Activated CD4-positive, alpha-beta memory T cell treated with anti-CD3 and anti-CD28 coated beads, Interleukin-2, amount 10 ng/mL, durations not matched to agents 7 days and 5 days (primary cell): ENCODE measurements at regions not wholly inside any gene's neighbourhood (a gene's known extent, or its start where the extent isn't known, plus 50 kb on each side); places are given as distances from the start of the nearest gene placed in this dataset.

Experiments
- CTCF ChIA-PET: fragments of 350-600 bp; sonication (Branson Sonifier 250); formaldehyde crosslinking; loops from one replicate; lab custom pipeline; 2021; ENCODE audit warnings: antibody characterized with exemption, inconsistent platforms; lab: Charles Lee
- POLR2A ChIA-PET: fragments of 350-600 bp; sonication (Branson Sonifier 250); formaldehyde crosslinking; loops from one replicate; lab custom pipeline; 2021; ENCODE audit warnings: antibody characterized with exemption; lab: Charles Lee
- DNase-seq: peaks from one replicate; pipeline ENCODE4 v3.0.0-alpha.2; 2020
- H3K27ac Mint-ChIP-seq: one replicate; pipeline ENCODE4 v1.8.0; 2021; ENCODE audit warnings: mild to moderate bottlenecking, mixed read lengths
- H3K27me3 Mint-ChIP-seq: one replicate; pipeline ENCODE4 v1.8.0; 2021; ENCODE audit warnings: mixed read lengths
- H3K36me3 Mint-ChIP-seq: one replicate; pipeline ENCODE4 v1.8.0; 2021; ENCODE audit warnings: low read depth, mixed read lengths
- H3K4me1 Mint-ChIP-seq: one replicate; pipeline ENCODE4 v1.8.0; 2021; ENCODE audit warnings: mixed read lengths
- H3K4me3 Mint-ChIP-seq: one replicate; pipeline ENCODE4 v1.8.0; 2021; ENCODE audit warnings: mild to moderate bottlenecking, mixed read lengths
- H3K9me3 Mint-ChIP-seq: one replicate; pipeline ENCODE4 v1.8.0; 2021; ENCODE audit warnings: mixed read lengths

DNA sequence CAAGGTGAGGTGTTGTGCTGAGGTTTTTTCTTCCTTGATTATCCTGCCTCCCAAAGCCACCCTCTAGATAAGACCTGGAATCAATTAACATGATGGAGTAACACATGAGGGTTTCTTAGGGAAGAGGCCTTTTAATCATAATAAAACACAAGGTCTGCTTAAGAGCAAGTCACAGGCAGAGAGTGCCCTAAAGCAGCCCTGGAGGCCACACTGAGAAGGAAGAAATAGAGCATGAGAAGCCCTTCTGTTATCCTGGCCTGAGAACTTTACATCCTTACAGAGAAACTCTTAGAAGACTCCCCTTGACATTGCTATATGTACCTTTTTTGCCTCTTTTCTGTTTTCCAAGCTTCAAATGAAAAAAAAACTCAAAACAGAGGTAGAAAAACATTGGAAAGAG, 132.3 kb downstream of the CEP57L1 start:
- H3K9me3 Mint-ChIP-seq, result no peaks in the 10 kb centered on the region
- peaks cover 6% of the 10 kb centered on the region for H3K4me1 Mint-ChIP-seq
- H3K27me3 Mint-ChIP-seq, result no peaks in the 10 kb centered on the region
- no peak overlapping the region for H3K4me3 Mint-ChIP-seq
- POLR2A ChIA-PET, result no interaction called here
- DNase-seq, result no peak
- H3K27ac Mint-ChIP-seq, result no peak overlapping the region
- CTCF ChIA-PET, result no interaction called here
- no peaks in the 10 kb centered on the region for H3K36me3 Mint-ChIP-seq

GRCh38 chr6:109226353-109226752, 131.0 kb downstream of the CEP57L1 start:
- no peaks in the 10 kb centered on the region for H3K36me3 Mint-ChIP-seq
- no peaks in the 10 kb centered on the region for H3K9me3 Mint-ChIP-seq
- H3K4me3 Mint-ChIP-seq, result no peak overlapping the region
- no peak overlapping the region for H3K27ac Mint-ChIP-seq
- no peaks in the 10 kb centered on the region for H3K27me3 Mint-ChIP-seq
- ChIA-PET CTCF (no interaction called here), POLR2A (interaction anchor here (1.1 kb wide), 1 partner anchor 156 kb away, joined by 3 read pairs; the partner anchor contains the start of gene CD164)
- no peak for DNase-seq
- peaks cover 10% of the 10 kb centered on the region for H3K4me1 Mint-ChIP-seq

DNA sequence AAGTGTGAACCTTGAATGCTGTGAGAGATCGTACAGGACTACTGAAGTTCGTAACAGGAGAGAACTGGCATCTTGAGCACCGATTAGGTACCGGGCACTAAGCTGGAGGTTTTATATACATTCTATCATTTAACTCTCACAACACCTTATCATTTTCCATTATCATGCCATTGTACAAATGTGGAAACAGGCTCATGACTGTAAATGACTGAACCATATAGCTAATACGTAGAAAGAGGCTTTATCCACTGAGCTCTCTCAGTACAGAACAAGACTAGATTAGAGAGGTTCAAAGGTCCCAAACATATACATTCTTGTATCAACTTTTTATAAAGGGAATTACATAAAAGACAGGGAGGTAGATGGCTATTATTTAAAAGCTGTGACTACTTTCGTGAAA, 130.6 kb downstream of the CEP57L1 start:
- Mint-ChIP-seq H3K27me3 (no peaks in the 10 kb centered on the region), H3K27ac (no peak overlapping the region), H3K9me3 (no peaks in the 10 kb centered on the region), H3K4me3 (no peak overlapping the region), H3K4me1 (peaks cover 13% of the 10 kb centered on the region), H3K36me3 (no peaks in the 10 kb centered on the region)
- CTCF ChIA-PET, result interaction anchor here (1.5 kb wide), 1 partner anchor 157 kb away, joined by 4 read pairs; no protein-coding TSS in a partner anchor
- POLR2A ChIA-PET, result interaction anchor here (1.1 to 1.3 kb wide), 2 partner anchors 10 to 157 kb away, joined by 3 to 8 read pairs; partner anchors contain the start of gene CD164
- no peak for DNase-seq

DNA sequence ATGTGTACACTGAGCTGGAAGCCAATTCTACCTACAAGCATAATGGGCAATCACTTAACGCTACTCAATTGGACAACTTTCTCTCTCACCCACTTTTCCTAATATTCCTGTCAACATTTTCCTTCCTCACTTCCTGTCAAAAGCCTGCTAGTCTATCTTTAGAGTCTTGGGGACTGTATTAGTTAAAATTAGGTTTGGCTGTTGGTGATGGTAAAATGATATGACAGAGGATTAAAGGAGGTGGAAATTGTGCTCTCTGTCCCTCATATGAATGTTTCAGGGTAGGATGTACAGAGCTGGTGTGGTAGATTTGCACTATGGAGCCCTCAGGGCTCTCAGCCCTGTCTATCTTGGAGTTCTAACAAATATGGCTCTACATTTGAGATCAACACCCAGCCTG, 129.7 kb downstream of the CEP57L1 start:
- H3K9me3 Mint-ChIP-seq, result no peaks in the 10 kb centered on the region
- H3K36me3 Mint-ChIP-seq, result no peaks in the 10 kb centered on the region
- no peaks in the 10 kb centered on the region for H3K27me3 Mint-ChIP-seq
- peaks cover 21% of the 10 kb centered on the region for H3K4me1 Mint-ChIP-seq
- ChIA-PET CTCF (interaction anchor here (0.6 to 1.5 kb wide), 2 partner anchors 158 to 725 kb away, joined by 4 to 5 read pairs; no protein-coding TSS in a partner anchor), POLR2A (interaction anchor here (1.3 kb wide), 1 partner anchor 11 kb away, joined by 8 read pairs; no protein-coding TSS in a partner anchor)
- H3K4me3 Mint-ChIP-seq, result no peak overlapping the region
- DNase-seq, result no peak
- no peak overlapping the region for H3K27ac Mint-ChIP-seq

DNA sequence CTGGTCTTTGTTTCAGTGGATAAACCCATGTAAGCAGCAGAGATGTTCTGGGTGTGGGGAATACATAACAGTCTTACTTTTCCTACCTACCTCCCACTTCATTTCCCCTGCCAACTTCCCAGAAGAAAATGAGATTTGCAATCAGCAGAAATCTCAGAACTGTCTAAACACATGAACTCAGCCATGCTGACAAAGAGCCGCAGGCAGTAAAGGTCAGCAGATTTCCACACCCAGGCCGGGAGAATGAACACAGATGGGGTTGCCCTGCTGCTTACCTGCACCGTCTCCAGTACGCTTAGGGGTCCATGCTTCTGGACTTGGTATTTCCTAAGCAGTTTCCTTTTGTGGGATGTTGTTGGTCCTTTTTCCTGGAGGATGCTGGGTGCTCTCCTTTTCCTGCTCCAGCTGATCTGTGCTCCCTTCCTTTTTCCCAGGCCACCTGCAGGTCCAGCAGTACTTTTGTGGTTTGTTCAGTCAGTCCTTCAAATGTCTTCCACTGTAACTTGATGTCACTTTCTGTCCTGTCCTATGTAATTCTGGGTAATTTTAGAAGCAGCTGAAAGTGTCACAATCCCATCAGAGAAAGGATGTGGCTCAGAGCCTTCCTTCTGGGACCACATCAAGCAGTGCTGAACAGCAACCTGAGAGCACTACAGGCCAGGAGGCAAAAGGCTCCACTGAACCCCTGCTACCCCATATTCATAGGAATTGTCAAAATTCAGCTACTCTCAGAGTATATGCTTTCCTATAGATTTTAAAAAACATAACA, 129.0 kb downstream of the CEP57L1 start:
- Mint-ChIP-seq H3K36me3 (no peaks in the 10 kb centered on the region), H3K4me3 (no peak overlapping the region)

DNA sequence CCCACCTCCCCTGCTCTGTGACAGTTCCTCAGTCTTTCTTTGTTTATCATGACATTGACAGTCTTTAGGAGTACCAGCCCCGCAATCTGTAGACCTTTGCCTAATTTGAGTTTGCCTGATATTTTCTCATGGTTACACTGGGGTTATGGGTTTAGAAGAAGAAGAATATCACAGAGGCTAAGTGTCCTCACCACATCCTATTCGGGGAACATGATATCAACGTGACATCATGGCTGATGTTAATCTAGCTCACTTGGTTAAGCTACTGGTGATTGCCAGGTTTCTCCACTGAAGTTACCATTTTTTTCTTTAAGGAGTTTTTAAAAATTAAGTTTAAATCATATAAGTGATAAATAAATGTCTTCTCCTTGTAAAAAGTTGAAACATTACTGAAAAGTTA, 127.5 kb downstream of the CEP57L1 start:
- CTCF ChIA-PET, result no interaction called here
- H3K36me3 Mint-ChIP-seq, result no peaks in the 10 kb centered on the region
- H3K27ac Mint-ChIP-seq, result no peak overlapping the region

More for the DNA sequence above, 129.0 kb downstream of the CEP57L1 start:
- Mint-ChIP-seq H3K27ac (no peak overlapping the region), H3K9me3 (no peaks in the 10 kb centered on the region), H3K4me1 (peaks cover 21% of the 10 kb centered on the region), H3K27me3 (no peaks in the 10 kb centered on the region)
- DNase-seq, result no peak
- ChIA-PET CTCF (interaction anchor here (0.6 to 1.5 kb wide), 2 partner anchors 159 to 725 kb away, joined by 4 to 5 read pairs; no protein-coding TSS in a partner anchor), POLR2A (no interaction called here)

DNA sequence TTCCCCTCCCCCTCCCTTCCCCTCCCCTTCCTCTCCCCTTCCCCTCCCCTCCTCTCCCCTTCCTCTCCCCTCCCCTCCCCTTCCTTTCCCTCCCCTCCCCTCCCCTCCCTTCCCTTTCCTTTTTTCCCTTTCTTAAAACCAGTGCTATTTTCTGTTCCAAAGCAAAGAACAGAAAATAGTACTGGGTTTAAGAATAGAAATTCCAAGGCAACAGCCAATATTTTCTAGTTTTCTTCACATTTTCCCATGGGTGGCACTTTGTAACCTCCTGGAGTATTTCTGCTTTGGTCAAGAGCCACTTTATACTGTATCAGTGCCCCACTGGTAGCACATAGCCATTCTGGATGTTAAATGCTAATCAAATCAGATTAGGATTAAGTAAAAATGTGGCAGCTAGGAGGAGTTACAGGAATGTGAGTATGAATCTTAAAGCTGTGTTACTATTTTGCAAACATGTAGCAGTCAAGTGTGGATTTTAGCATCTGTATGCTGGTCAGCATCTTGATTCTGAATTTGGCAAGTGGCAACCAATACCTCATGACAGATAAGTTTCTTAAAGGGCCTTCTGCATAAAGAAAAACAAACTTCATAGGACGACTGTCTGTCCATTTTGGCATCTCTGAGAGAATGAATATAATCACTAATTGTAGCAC, 126.4 kb downstream of the CEP57L1 start:
- no peak overlapping the region for H3K27ac Mint-ChIP-seq
- ChIA-PET CTCF (no interaction called here), POLR2A (no interaction called here)
- no peak for DNase-seq
- peaks cover 10% of the 10 kb centered on the region for H3K27me3 Mint-ChIP-seq
- no peak overlapping the region for H3K4me3 Mint-ChIP-seq
- peaks cover 21% of the 10 kb centered on the region for H3K4me1 Mint-ChIP-seq
- H3K36me3 Mint-ChIP-seq, result no peaks in the 10 kb centered on the region
- H3K9me3 Mint-ChIP-seq, result no peaks in the 10 kb centered on the region

More for the DNA sequence above, 127.5 kb downstream of the CEP57L1 start:
- Mint-ChIP-seq H3K4me1 (peaks cover 21% of the 10 kb centered on the region), H3K27me3 (peaks cover under 1% of the 10 kb centered on the region), H3K4me3 (no peak overlapping the region), H3K9me3 (no peaks in the 10 kb centered on the region)
- DNase-seq, result no peak
- POLR2A ChIA-PET, result no interaction called here
